ENCODE measurements at regions not wholly inside any gene's neighbourhood (a gene's known extent, or its start where the extent isn't known, plus 50 kb on each side); places are given as distances from the start of the nearest gene placed in this dataset.

DNA sequence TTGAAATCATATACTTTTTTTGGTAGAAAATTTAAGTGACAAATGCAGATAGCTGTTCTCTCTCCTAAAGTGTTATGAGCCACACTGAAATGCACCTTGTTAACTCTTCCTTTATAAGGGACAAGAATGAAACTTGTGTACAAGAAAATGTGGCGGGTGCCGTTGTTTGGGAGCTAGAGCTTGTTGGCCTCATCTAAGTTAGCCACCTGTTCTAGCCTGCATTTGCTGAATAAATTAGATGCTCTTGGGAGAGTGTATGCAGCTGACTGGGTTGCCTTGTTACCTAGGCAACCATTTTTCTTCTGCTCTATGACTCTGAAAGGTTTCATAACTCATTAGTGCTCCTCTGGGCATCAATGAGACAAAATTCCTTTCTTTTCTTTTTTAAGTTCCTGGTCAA, 174.3 kb downstream of the TAF11L14 start:
- Histone ChIP-seq H3K27me3 (ENCODE audit: control insufficient read depth, insufficient read depth, low read length, poor library complexity, severe bottlenecking) (no peaks in the 10 kb centered on the region), H3K9me3 (ENCODE audit: control insufficient read depth, low read length) (no peaks in the 10 kb centered on the region), H3K9ac (ENCODE audit: extremely low read depth, low read length, poor library complexity, severe bottlenecking) (no peak overlapping the region), H3K27ac (ENCODE audit: low read depth, low read length) (no peak overlapping the region), H3K4me1 (ENCODE audit: control insufficient read depth, insufficient read depth, low read length) (peaks cover 3% of the 10 kb centered on the region), H3K36me3 (ENCODE audit: control insufficient read depth, insufficient read depth, low read length) (no peaks in the 10 kb centered on the region), H3K4me3 (ENCODE audit: low read length) (no peak overlapping the region)
- Mint-ChIP-seq H3K27me3 (ENCODE audit: insufficient read depth) (peaks cover 4% of the 10 kb centered on the region), H3K27ac (no peak overlapping the region), H3K36me3 (ENCODE audit: low read depth) (no peaks in the 10 kb centered on the region), H3K9me3 (no peaks in the 10 kb centered on the region), H3K4me3 (no peak overlapping the region), H3K4me1 (peaks cover 9% of the 10 kb centered on the region)
- 68 to 88% methylated on average over 1 to 2 of the region's 2 CpGs for whole genome bisulfite sequencing, 2 experiments (ENCODE audit: insufficient coverage in 1 of 2, insufficient read length in 1 of 2)
- DNase-seq: no peak
- no peak for TF ChIP-seq CTCF (conservative IDR thresholded peaks at IDR 0.05)

GRCh38 chr5:17810734-17811133, 176.5 kb downstream of the TAF11L14 start:
- no peak for TF ChIP-seq CTCF (conservative IDR thresholded peaks at IDR 0.05)
- H3K4me1 Mint-ChIP-seq: peaks cover 9% of the 10 kb centered on the region
- H3K4me3 Mint-ChIP-seq: no peak overlapping the region
- no peaks in the 10 kb centered on the region for H3K36me3 Mint-ChIP-seq (ENCODE audit: low read depth)
- no peaks in the 10 kb centered on the region for H3K9me3 Mint-ChIP-seq
- H3K9me3 ChIP-seq (ENCODE audit: control insufficient read depth, low read length): no peaks in the 10 kb centered on the region
- H3K27ac ChIP-seq (ENCODE audit: low read depth, low read length): no peak overlapping the region
- H3K4me3 ChIP-seq (ENCODE audit: low read length): no peak overlapping the region
- no peak overlapping the region for H3K9ac ChIP-seq (ENCODE audit: extremely low read depth, low read length, poor library complexity, severe bottlenecking)
- H3K36me3 ChIP-seq (ENCODE audit: control insufficient read depth, insufficient read depth, low read length): no peaks in the 10 kb centered on the region
- DNase-seq: no peak
- H3K27ac Mint-ChIP-seq: no peak overlapping the region
- peaks cover 4% of the 10 kb centered on the region for H3K27me3 Mint-ChIP-seq (ENCODE audit: insufficient read depth)
- peaks cover 3% of the 10 kb centered on the region for H3K4me1 ChIP-seq (ENCODE audit: control insufficient read depth, insufficient read depth, low read length)
- 93% methylated on average over 1 of the region's 1 CpG; no CpG with 5 or more reads in 1 of the 2 experiments for whole genome bisulfite sequencing, 2 experiments (ENCODE audit: insufficient coverage in 1 of 2, insufficient read length in 1 of 2)
- no peaks in the 10 kb centered on the region for H3K27me3 ChIP-seq (ENCODE audit: control insufficient read depth, insufficient read depth, low read length, poor library complexity, severe bottlenecking)

DNA sequence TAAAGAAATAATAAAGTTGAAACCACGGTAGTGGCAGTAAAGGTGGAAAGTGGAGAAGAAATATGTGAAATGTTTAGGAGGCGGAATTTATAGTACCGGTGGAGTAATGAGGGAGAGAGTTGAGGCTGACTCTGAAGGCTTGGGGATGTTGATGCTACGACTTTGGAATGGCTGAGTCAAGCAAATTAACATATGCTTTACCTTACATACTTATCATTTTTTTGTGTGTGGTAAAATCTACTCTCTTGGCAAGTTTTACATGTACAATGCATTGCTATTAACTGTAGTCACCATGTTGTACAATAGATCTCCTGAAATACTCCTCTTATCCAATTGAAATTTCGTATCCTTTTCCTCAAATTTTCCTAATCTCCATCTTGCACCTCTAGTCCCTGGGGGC, 179.0 kb downstream of the TAF11L14 start:
- no peaks in the 10 kb centered on the region for H3K36me3 ChIP-seq (ENCODE audit: control insufficient read depth, insufficient read depth, low read length)
- peaks cover 9% of the 10 kb centered on the region for H3K4me1 Mint-ChIP-seq
- no peak overlapping the region for H3K4me3 ChIP-seq (ENCODE audit: low read length)
- H3K9me3 ChIP-seq (ENCODE audit: control insufficient read depth, low read length): no peaks in the 10 kb centered on the region
- DNase-seq: no peak
- H3K27me3 ChIP-seq (ENCODE audit: control insufficient read depth, insufficient read depth, low read length, poor library complexity, severe bottlenecking): no peaks in the 10 kb centered on the region
- H3K36me3 Mint-ChIP-seq (ENCODE audit: low read depth): no peaks in the 10 kb centered on the region
- 94 to 95% methylated on average over 2 to 4 of the region's 5 CpGs for WGBS, 2 experiments (ENCODE audit: insufficient coverage in 1 of 2, insufficient read length in 1 of 2)
- H3K9me3 Mint-ChIP-seq: no peaks in the 10 kb centered on the region
- no peaks in the 10 kb centered on the region for H3K27me3 Mint-ChIP-seq (ENCODE audit: insufficient read depth)
- no peak overlapping the region for H3K27ac ChIP-seq (ENCODE audit: low read depth, low read length)
- H3K27ac Mint-ChIP-seq: no peak overlapping the region
- no peak for TF ChIP-seq CTCF (conservative IDR thresholded peaks at IDR 0.05)
- H3K4me1 ChIP-seq (ENCODE audit: control insufficient read depth, insufficient read depth, low read length): peaks cover 3% of the 10 kb centered on the region
- no peak overlapping the region for H3K4me3 Mint-ChIP-seq
- no peak overlapping the region for H3K9ac ChIP-seq (ENCODE audit: extremely low read depth, low read length, poor library complexity, severe bottlenecking)

All from endodermal cell (in vitro differentiated cells).